Fibroblast of the aortic adventitia (primary cell): ENCODE measurements at regions not wholly inside any gene's neighbourhood (a gene's known extent, or its start where the extent isn't known, plus 50 kb on each side); places are given as distances from the start of the nearest gene placed in this dataset.
A peak's percentile ranks its signal among the peaks of the same experiment; 100 is the strongest.

Experiments
- DNase-seq: peaks from one replicate; pipeline ENCODE4 v3.0.0-alpha.2; 2010; ENCODE audit warnings: low read depth
- H3K4me3 ChIP-seq: 2 replicates; pipeline ENCODE4 v1.5.1; 2011; ENCODE audit warnings: low read depth, mild to moderate bottlenecking, control low read depth, low read length, moderate library complexity
- CTCF ChIP-seq: IDR thresholded peaks from 2 replicates; pipeline ENCODE4 v1.5.1; 2011; ENCODE audit warnings: mild to moderate bottlenecking, low read length, control low read depth, inconsistent platforms; ENCODE audit not compliant: insufficient read depth

GRCh38 chr11:37718431-37718999, 1120.5 kb upstream of the RAG2 start:
- TF ChIP-seq CTCF = no peak
- no peak overlapping the region for H3K4me3 ChIP-seq
- DNase-seq = peak; percentile 8

- TF ChIP-seq CTCF = peak; percentile 32
- peak; percentile 15 for DNase-seq
- H3K4me3 ChIP-seq = no peak overlapping the region
Observed at GRCh38 chr11:37712251-37712650, 1114.2 kb upstream of the RAG2 start.

- TF ChIP-seq CTCF = no peak
- no peak overlapping the region for H3K4me3 ChIP-seq
- DNase-seq = peak; percentile 82
Observed at GRCh38 chr11:37710031-37710430, 1112.0 kb upstream of the RAG2 start.

- no peak overlapping the region for H3K4me3 ChIP-seq
- no peak for TF ChIP-seq CTCF
- peak; percentile 10 for DNase-seq
Observed at GRCh38 chr11:37704791-37705190, 1106.8 kb upstream of the RAG2 start.

- H3K4me3 ChIP-seq = no peak overlapping the region
- TF ChIP-seq CTCF = no peak
- DNase-seq = no peak
Observed at GRCh38 chr11:37699644-37700043, 1101.6 kb upstream of the RAG2 start.

GRCh38 chr11:37695283-37695682, 1097.2 kb upstream of the RAG2 start:
- no peak overlapping the region for H3K4me3 ChIP-seq
- no peak for DNase-seq
- no peak for TF ChIP-seq CTCF

- peak; percentile 12 for DNase-seq
- no peak for TF ChIP-seq CTCF
- no peak overlapping the region for H3K4me3 ChIP-seq
Observed at GRCh38 chr11:37689951-37690350, 1091.9 kb upstream of the RAG2 start.
